ENCODE measurements at regions not wholly inside any gene's neighbourhood (a gene's known extent, or its start where the extent isn't known, plus 50 kb on each side); places are given as distances from the start of the nearest gene placed in this dataset.

DNA sequence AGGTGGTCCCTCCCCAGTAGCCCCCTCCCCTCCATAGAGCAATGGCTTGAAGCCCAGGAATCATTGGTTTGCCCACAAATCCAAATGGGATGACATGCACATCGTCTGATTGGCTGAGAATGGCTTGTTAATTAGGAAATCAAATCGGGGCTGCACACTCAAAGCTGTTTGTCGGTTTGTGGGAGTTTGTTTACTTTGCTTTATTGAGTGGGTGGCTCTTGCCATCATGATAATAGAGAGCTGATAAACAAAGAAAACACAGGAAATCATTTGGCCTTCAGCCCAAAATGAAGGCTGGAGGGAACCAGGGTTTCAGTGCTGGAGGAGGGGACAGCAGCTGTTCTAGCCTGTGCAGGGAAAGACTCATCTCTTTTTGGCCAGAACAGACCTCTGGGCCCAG, 316.3 kb downstream of the CBLN1 start:
- no peaks in the 10 kb centered on the region for H3K79me2 ChIP-seq (ENCODE audit: insufficient read depth, low read length)

DNA sequence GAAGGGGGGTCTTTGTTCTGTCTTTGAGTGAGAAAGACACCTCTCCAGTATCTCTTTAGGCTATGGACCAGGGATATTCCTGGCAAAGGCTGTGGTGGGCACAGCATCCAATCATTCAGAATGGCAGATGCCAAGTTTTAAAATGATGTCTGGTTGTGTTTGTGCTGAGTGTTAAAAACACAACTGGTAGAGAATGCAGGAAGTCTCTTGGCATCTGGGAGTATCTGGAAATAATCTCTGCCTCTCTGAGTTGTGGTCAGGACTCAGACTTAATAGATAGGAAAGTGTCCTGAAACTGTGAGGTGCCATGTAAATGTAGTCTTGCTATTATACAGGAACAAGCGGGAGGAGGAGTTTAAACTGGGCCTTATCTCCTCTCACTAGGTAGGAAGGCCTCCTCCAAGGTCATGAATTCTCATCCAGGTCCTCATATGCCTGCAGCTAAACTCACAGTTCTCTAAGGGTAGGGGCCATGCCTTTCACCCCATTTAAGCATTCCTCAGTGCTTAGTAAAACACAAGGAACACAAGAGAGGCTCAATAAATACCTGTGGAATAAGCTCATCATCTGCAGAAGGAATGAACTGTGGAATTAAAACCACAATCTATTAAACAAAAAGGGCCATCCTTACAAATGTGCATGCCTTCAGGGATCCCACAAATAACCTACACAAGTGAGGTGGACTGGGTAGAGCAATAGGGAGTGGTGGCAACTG, 317.6 kb downstream of the CBLN1 start:
- peak overlapping the region; percentile 39 for H3K27ac ChIP-seq (ENCODE audit: low read depth, low read length)
- H2AFZ ChIP-seq (ENCODE audit: low read length): no peak overlapping the region
- H3K36me3 ChIP-seq (ENCODE audit: insufficient read depth, low read length): no peaks in the 10 kb centered on the region
- peaks cover 22% of the 10 kb centered on the region for H3K4me1 ChIP-seq (ENCODE audit: insufficient read depth, low read length)
- H3K27me3 ChIP-seq (ENCODE audit: insufficient read depth, low read length): no peaks in the 10 kb centered on the region
- H3K79me2 ChIP-seq (ENCODE audit: insufficient read depth, low read length): no peaks in the 10 kb centered on the region
- H3K4me3 ChIP-seq (ENCODE audit: insufficient read depth, low read length): no peak overlapping the region
- H3K9me3 ChIP-seq (ENCODE audit: low read depth, low read length): no peaks in the 10 kb centered on the region
- no peaks in the 10 kb centered on the region for H4K20me1 ChIP-seq (ENCODE audit: insufficient read depth, low read length)
- TF ChIP-seq, protein P1, sequence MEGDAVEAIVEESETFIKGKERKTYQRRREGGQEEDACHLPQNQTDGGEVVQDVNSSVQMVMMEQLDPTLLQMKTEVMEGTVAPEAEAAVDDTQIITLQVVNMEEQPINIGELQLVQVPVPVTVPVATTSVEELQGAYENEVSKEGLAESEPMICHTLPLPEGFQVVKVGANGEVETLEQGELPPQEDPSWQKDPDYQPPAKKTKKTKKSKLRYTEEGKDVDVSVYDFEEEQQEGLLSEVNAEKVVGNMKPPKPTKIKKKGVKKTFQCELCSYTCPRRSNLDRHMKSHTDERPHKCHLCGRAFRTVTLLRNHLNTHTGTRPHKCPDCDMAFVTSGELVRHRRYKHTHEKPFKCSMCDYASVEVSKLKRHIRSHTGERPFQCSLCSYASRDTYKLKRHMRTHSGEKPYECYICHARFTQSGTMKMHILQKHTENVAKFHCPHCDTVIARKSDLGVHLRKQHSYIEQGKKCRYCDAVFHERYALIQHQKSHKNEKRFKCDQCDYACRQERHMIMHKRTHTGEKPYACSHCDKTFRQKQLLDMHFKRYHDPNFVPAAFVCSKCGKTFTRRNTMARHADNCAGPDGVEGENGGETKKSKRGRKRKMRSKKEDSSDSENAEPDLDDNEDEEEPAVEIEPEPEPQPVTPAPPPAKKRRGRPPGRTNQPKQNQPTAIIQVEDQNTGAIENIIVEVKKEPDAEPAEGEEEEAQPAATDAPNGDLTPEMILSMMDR (IDR thresholded peaks at IDR 0.05; ENCODE audit: extremely low read depth, low read depth, low read length): no peak
- H3K4me2 ChIP-seq (ENCODE audit: insufficient read depth, low read length): peak overlapping the region; percentile 36
- DNase-seq (ENCODE audit: insufficient read length, low spot score, missing footprints): no peak

More for the DNA sequence above, 316.3 kb downstream of the CBLN1 start:
- no peak for DNase-seq (ENCODE audit: insufficient read length, low spot score, missing footprints)
- H3K4me2 ChIP-seq (ENCODE audit: insufficient read depth, low read length): no peak overlapping the region
- H3K4me1 ChIP-seq (ENCODE audit: insufficient read depth, low read length): peaks cover 22% of the 10 kb centered on the region
- no peaks in the 10 kb centered on the region for H3K9me3 ChIP-seq (ENCODE audit: low read depth, low read length)
- TF ChIP-seq, protein P1 (IDR thresholded peaks at IDR 0.05; ENCODE audit: extremely low read depth, low read depth, low read length): no peak
- H4K20me1 ChIP-seq (ENCODE audit: insufficient read depth, low read length): no peaks in the 10 kb centered on the region
- no peaks in the 10 kb centered on the region for H3K27me3 ChIP-seq (ENCODE audit: insufficient read depth, low read length)
- H3K36me3 ChIP-seq (ENCODE audit: insufficient read depth, low read length): no peaks in the 10 kb centered on the region
- H3K27ac ChIP-seq (ENCODE audit: low read depth, low read length): no peak overlapping the region
- H2AFZ ChIP-seq (ENCODE audit: low read length): no peak overlapping the region
- no peak overlapping the region for H3K4me3 ChIP-seq (ENCODE audit: insufficient read depth, low read length)

DNA sequence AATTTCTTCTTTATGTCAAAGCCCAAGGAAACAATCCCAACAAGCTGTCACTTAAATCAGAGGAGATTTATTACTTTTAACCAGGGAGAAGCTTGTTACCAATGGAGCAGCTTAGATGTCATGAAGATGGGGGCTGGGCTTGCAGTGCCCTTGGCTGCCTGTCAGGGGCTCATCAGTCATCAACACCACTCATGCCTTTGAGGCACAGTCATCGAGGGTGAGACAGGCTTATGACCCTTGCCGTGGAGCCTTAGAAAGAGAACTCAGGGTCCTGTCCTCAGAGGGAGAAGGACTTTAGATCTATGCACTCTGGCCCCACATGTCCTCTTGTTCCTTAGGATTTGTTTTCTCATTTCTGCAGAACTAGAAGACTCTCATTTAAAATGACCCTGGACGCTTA, 318.3 kb downstream of the CBLN1 start:
- Histone ChIP-seq H3K27ac (ENCODE audit: low read depth, low read length) (peak overlapping the region; percentile 39), H3K27me3 (ENCODE audit: insufficient read depth, low read length) (no peaks in the 10 kb centered on the region), H4K20me1 (ENCODE audit: insufficient read depth, low read length) (no peaks in the 10 kb centered on the region), H2AFZ (ENCODE audit: low read length) (no peak overlapping the region), H3K4me1 (ENCODE audit: insufficient read depth, low read length) (peaks cover 22% of the 10 kb centered on the region), H3K4me3 (ENCODE audit: insufficient read depth, low read length) (no peak overlapping the region), H3K79me2 (ENCODE audit: insufficient read depth, low read length) (no peaks in the 10 kb centered on the region), H3K36me3 (ENCODE audit: insufficient read depth, low read length) (no peaks in the 10 kb centered on the region), H3K9me3 (ENCODE audit: low read depth, low read length) (no peaks in the 10 kb centered on the region), H3K4me2 (ENCODE audit: insufficient read depth, low read length) (peak overlapping the region; percentile 36)
- TF ChIP-seq, protein P1 (IDR thresholded peaks at IDR 0.05; ENCODE audit: extremely low read depth, low read depth, low read length): no peak
- no peak for DNase-seq (ENCODE audit: insufficient read length, low spot score, missing footprints)

DNA sequence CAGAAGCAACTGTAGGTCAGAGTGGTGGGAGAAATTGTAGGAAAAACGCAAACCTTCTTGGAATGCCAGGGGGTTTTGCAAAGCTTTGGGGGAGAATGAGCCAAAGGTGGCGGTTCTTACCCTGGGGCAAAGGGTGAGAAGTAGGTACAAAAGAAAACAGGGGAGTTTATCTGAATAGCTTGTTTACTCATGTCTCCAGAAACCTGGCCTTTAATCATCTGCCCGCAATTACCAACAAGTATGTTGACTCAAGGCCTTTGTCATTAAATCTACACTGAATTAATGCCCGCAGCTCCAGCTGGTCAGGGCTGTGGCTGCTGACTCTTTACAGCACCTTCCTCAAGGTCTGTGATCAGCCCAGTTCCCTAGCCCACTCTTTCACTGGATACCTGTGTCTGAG, 320.1 kb downstream of the CBLN1 start:
- Histone ChIP-seq H4K20me1 (ENCODE audit: insufficient read depth, low read length) (no peaks in the 10 kb centered on the region), H3K36me3 (ENCODE audit: insufficient read depth, low read length) (no peaks in the 10 kb centered on the region), H3K4me1 (ENCODE audit: insufficient read depth, low read length) (peaks cover 22% of the 10 kb centered on the region), H3K9me3 (ENCODE audit: low read depth, low read length) (no peaks in the 10 kb centered on the region), H3K79me2 (ENCODE audit: insufficient read depth, low read length) (no peaks in the 10 kb centered on the region), H3K4me3 (ENCODE audit: insufficient read depth, low read length) (no peak overlapping the region), H3K27me3 (ENCODE audit: insufficient read depth, low read length) (no peaks in the 10 kb centered on the region), H3K27ac (ENCODE audit: low read depth, low read length) (no peak overlapping the region), H2AFZ (ENCODE audit: low read length) (no peak overlapping the region), H3K4me2 (ENCODE audit: insufficient read depth, low read length) (no peak overlapping the region)
- no peak for DNase-seq (ENCODE audit: insufficient read length, low spot score, missing footprints)
- TF ChIP-seq, protein P1 (IDR thresholded peaks at IDR 0.05; ENCODE audit: extremely low read depth, low read depth, low read length): no peak
